Progenitor cell of endocrine pancreas (in vitro differentiated cells): ENCODE measurements at regions not wholly inside any gene's neighbourhood (a gene's known extent, or its start where the extent isn't known, plus 50 kb on each side); places are given as distances from the start of the nearest gene placed in this dataset.

ENCODE experiments used
- DNase-seq: peaks from one replicate; pipeline ENCODE4 v3.0.0; 2021; ENCODE audit warnings: low spot score; ENCODE audit not compliant: unreplicated experiment
- H3K27ac Mint-ChIP-seq: 2 replicates; pipeline ENCODE4 v1.8.0; 2021; ENCODE audit warnings: mild to moderate bottlenecking, moderate library complexity, mixed read lengths
- H3K27me3 Mint-ChIP-seq: 2 replicates; pipeline ENCODE4 v1.8.0; 2021; ENCODE audit warnings: mixed read lengths
- H3K36me3 Mint-ChIP-seq: 2 replicates; pipeline ENCODE4 v1.8.0; 2022; ENCODE audit warnings: mixed read lengths; ENCODE audit not compliant: insufficient read depth
- H3K4me1 Mint-ChIP-seq: 2 replicates; pipeline ENCODE4 v1.8.0; 2021; ENCODE audit warnings: low read depth, mixed read lengths
- H3K4me3 Mint-ChIP-seq: 2 replicates; pipeline ENCODE4 v1.8.0; 2021; ENCODE audit warnings: low read depth, mild to moderate bottlenecking, moderate library complexity, mixed read lengths
- H3K9me3 Mint-ChIP-seq: 2 replicates; pipeline ENCODE4 v1.8.0; 2021; ENCODE audit warnings: low read depth, mixed read lengths
- TF ChIP-seq, protein P1 (sequence below): fragments of 200-600 bp; sonication (generic); IDR thresholded peaks from one replicate; pipeline ENCODE4 v1.5.0; 2021; ENCODE audit warnings: antibody characterized with exemption, mild to moderate bottlenecking; ENCODE audit not compliant: unreplicated experiment

DNA sequence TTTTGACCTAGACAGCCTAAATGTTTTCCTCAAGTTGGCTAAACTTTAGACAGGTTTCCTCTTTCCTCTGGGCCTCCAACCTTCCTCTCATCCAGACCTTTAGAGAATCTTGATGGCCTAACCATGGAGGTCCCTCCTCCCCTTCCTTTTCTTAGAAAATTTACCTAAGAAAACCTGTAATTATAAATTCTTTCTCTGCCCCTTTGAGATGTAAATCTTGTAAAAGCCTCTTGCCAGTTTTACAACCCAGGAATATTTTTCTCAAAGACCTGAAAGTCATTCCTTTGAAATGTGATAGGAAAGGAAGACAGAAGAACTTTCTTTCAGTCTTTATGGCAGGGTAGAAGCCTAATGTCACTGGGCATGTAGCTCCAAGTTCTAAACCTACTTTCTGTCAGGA lies 1752.6 kb upstream of the C9orf72 start:
- Mint-ChIP-seq H3K4me1 (peaks cover 5% of the 10 kb centered on the region), H3K36me3 (no peaks in the 10 kb centered on the region), H3K27me3 (no peaks in the 10 kb centered on the region), H3K27ac (no peak overlapping the region), H3K4me3 (no peak overlapping the region), H3K9me3 (peaks cover 3% of the 10 kb centered on the region)
- no peak for DNase-seq
- TF ChIP-seq, protein P1, sequence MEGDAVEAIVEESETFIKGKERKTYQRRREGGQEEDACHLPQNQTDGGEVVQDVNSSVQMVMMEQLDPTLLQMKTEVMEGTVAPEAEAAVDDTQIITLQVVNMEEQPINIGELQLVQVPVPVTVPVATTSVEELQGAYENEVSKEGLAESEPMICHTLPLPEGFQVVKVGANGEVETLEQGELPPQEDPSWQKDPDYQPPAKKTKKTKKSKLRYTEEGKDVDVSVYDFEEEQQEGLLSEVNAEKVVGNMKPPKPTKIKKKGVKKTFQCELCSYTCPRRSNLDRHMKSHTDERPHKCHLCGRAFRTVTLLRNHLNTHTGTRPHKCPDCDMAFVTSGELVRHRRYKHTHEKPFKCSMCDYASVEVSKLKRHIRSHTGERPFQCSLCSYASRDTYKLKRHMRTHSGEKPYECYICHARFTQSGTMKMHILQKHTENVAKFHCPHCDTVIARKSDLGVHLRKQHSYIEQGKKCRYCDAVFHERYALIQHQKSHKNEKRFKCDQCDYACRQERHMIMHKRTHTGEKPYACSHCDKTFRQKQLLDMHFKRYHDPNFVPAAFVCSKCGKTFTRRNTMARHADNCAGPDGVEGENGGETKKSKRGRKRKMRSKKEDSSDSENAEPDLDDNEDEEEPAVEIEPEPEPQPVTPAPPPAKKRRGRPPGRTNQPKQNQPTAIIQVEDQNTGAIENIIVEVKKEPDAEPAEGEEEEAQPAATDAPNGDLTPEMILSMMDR: no peak

DNA sequence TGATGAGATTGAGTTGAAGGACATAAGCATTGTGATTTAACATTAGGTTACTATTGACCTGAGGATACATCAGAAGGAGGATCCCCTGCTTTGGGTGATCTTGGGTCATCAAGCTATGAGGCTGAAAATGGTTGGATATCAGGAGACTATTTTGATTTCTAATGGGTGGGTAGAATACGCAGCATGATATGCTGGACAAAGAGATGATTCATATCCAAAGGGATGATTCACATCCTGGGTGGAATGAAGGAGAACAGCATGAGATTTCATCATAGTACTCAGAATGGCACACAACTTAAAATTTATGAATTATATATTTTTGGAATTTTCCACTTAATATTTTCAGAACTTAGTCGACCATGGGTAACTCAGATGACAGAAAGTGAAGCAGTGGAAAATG lies 1759.5 kb upstream of the C9orf72 start:
- Mint-ChIP-seq H3K27ac (no peak overlapping the region), H3K4me3 (no peak overlapping the region), H3K36me3 (no peaks in the 10 kb centered on the region), H3K4me1 (no peaks in the 10 kb centered on the region), H3K27me3 (no peaks in the 10 kb centered on the region), H3K9me3 (no peaks in the 10 kb centered on the region)
- TF ChIP-seq, protein P1: no peak
- no peak for DNase-seq

DNA sequence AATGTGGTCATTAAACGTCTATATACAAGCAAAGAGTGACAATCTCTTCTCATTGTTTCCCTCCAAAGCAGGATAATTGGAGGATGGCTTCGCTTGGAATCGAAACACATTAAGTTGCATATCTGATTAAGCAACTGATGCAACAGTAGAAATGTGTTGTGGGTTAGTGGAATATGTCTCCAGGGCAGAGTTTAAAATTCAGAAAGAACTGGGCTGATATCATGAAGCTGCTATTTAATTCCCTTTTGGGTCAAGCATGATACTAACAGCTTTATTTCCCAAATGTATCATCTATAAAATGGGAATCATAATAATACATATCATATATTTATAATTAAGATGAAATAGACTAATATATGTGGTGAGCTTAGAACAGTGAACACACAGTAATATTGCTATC lies 1763.0 kb upstream of the C9orf72 start:
- Mint-ChIP-seq H3K4me1 (no peaks in the 10 kb centered on the region), H3K27ac (no peak overlapping the region), H3K4me3 (no peak overlapping the region), H3K27me3 (no peaks in the 10 kb centered on the region), H3K9me3 (no peaks in the 10 kb centered on the region), H3K36me3 (no peaks in the 10 kb centered on the region)
- TF ChIP-seq, protein P1: no peak
- DNase-seq: no peak

DNA sequence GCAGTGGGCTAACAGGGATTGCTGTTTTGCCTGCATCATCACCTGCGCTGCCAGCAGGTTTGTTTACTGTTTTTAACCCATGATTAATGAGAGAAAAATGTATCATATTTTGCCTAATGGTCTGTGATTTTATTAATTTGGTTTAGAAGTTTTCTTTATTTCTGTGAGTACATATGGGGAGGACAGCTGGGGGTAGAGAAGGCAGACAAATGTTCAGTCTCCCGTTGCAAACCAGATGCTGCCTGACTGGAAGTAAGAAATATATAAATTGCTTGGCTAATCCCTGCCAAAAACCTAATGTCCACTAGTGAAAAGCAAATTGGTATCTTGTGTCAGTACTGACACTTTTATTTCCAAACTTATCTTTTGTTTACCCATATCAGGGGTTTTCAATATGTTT lies 1766.1 kb upstream of the C9orf72 start:
- H3K9me3 Mint-ChIP-seq: peaks cover 7% of the 10 kb centered on the region
- TF ChIP-seq, protein P1: no peak

DNA sequence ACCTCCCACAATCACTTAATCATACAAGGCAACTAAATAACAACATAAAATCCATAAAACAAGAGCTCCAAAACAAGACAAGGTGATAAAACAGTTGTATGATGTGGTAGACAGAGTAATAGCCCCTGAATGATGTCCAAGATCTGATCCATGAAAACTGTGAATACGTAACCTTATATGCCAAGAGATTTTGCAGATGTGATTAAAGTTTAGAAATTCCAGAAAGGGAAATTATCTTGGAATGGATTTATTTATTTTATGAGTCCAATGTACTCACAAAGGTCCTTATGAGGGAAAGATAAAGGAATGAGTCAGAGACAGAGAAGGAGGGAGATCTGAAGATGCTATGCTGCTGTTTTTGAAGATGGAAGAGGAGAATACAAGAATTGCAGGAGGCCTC lies 1775.7 kb upstream of the C9orf72 start:
- peaks cover 2% of the 10 kb centered on the region for H3K9me3 Mint-ChIP-seq
- no peaks in the 10 kb centered on the region for H3K27me3 Mint-ChIP-seq
- H3K4me1 Mint-ChIP-seq: no peaks in the 10 kb centered on the region
- TF ChIP-seq, protein P1: no peak
- no peak overlapping the region for H3K4me3 Mint-ChIP-seq
- DNase-seq: no peak
- no peak overlapping the region for H3K27ac Mint-ChIP-seq
- H3K36me3 Mint-ChIP-seq: no peaks in the 10 kb centered on the region

More for the DNA sequence above, 1766.1 kb upstream of the C9orf72 start:
- H3K27me3 Mint-ChIP-seq: no peaks in the 10 kb centered on the region
- no peak overlapping the region for H3K27ac Mint-ChIP-seq
- no peak overlapping the region for H3K4me3 Mint-ChIP-seq
- H3K36me3 Mint-ChIP-seq: no peaks in the 10 kb centered on the region
- H3K4me1 Mint-ChIP-seq: no peaks in the 10 kb centered on the region
- no peak for DNase-seq
